ENCODE measurements at regions not wholly inside any gene's neighbourhood (a gene's known extent, or its start where the extent isn't known, plus 50 kb on each side); places are given as distances from the start of the nearest gene placed in this dataset.

DNA sequence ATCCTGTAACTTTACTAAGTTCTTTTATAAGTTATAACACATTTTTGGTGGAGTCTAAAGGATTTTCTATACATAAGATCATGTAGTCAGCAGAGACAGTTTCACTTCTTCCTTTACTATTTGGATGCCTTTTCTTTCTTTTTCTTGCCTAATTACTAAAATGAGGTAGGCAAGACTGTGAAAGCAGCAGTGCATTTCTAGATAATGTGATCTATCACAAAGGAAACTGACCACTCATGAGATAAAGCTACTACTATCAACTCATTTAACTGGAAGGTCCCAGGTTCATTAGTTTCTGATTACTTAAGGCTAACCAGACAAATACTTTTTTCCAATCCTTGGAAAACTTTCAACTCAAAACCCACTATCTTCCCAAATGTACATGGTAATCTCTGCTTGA, 196.2 kb upstream of the E2F8 start:
- TF ChIP-seq, protein P1, sequence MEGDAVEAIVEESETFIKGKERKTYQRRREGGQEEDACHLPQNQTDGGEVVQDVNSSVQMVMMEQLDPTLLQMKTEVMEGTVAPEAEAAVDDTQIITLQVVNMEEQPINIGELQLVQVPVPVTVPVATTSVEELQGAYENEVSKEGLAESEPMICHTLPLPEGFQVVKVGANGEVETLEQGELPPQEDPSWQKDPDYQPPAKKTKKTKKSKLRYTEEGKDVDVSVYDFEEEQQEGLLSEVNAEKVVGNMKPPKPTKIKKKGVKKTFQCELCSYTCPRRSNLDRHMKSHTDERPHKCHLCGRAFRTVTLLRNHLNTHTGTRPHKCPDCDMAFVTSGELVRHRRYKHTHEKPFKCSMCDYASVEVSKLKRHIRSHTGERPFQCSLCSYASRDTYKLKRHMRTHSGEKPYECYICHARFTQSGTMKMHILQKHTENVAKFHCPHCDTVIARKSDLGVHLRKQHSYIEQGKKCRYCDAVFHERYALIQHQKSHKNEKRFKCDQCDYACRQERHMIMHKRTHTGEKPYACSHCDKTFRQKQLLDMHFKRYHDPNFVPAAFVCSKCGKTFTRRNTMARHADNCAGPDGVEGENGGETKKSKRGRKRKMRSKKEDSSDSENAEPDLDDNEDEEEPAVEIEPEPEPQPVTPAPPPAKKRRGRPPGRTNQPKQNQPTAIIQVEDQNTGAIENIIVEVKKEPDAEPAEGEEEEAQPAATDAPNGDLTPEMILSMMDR (IDR thresholded peaks at IDR 0.05; ENCODE audit: borderline replicate concordance, extremely low read depth, low read length, poor library complexity, severe bottlenecking), result no peak
- TF ChIP-seq EZH2 (IDR thresholded peaks at IDR 0.05; ENCODE audit: borderline replicate concordance, low read depth, low read length, severe bottlenecking), result no peak
